ENCODE measurements at regions not wholly inside any gene's neighbourhood (a gene's known extent, or its start where the extent isn't known, plus 50 kb on each side); places are given as distances from the start of the nearest gene placed in this dataset.

- Mint-ChIP-seq H3K9me3 (no peaks in the 10 kb centered on the region; the same call in 1 of the 2 replicates), H3K4me1 (ENCODE audit: low read depth) (peaks cover 35% of the 10 kb centered on the region), H3K27ac (no peak overlapping the region), H3K4me3 (no peak overlapping the region), H3K27me3 (ENCODE audit: insufficient read depth) (no peaks in the 10 kb centered on the region), H3K36me3 (ENCODE audit: low read depth) (no peaks in the 10 kb centered on the region)
- TF ChIP-seq CTCF (IDR thresholded peaks at IDR 0.05), result no peak
- no peak for DNase-seq
Measured at GRCh38 chr5:117686926-117687325, 1112.3 kb upstream of the SEMA6A start.

DNA sequence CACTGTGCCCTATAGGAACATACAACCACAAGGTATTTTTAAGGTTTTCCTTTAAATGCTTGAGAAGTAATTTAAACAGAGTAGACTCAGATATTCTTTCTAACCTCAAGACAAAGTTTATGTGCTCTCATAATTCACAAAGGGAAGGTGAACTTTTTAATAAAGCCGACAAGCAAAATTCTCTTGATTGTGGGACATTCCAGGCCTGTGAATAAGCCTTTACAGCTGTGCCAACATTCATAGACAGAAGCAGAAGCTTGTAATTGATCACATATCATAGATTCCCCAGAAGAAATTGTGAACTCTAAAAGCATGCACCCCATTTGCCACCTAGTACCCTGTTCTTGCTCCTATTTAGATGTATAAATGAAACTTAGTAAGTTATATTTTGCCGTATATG lies 1107.8 kb upstream of the SEMA6A start:
- H3K4me3 Mint-ChIP-seq, result peak overlapping the region; percentile 38; the same call in 1 of the 2 replicates
- peaks cover 56% of the 10 kb centered on the region for H3K4me1 Mint-ChIP-seq (ENCODE audit: low read depth)
- no peak for DNase-seq
- no peak overlapping the region for H3K27ac Mint-ChIP-seq
- no peaks in the 10 kb centered on the region for H3K36me3 Mint-ChIP-seq (ENCODE audit: low read depth)
- no peaks in the 10 kb centered on the region for H3K27me3 Mint-ChIP-seq (ENCODE audit: insufficient read depth)
- H3K9me3 Mint-ChIP-seq, result no peaks in the 10 kb centered on the region; the same call in 1 of the 2 replicates
- TF ChIP-seq CTCF (IDR thresholded peaks at IDR 0.05), result no peak

GRCh38 chr5:117681431-117682254 lies 1107.0 kb upstream of the SEMA6A start:
- H3K9me3 Mint-ChIP-seq, result no peaks in the 10 kb centered on the region; the same call in 1 of the 2 replicates
- no peak for DNase-seq

GRCh38 chr5:117680426-117680825 lies 1105.8 kb upstream of the SEMA6A start:
- DNase-seq, result peak; percentile 28

More at GRCh38 chr5:117681431-117682254, 1107.0 kb upstream of the SEMA6A start:
- Mint-ChIP-seq H3K27ac (no peak overlapping the region), H3K4me1 (ENCODE audit: low read depth) (peaks cover 59% of the 10 kb centered on the region), H3K27me3 (ENCODE audit: insufficient read depth) (no peaks in the 10 kb centered on the region), H3K4me3 (peak overlapping the region; percentile 44; the same call in 1 of the 2 replicates), H3K36me3 (ENCODE audit: low read depth) (no peaks in the 10 kb centered on the region)
- no peak for TF ChIP-seq CTCF (IDR thresholded peaks at IDR 0.05)

DNA sequence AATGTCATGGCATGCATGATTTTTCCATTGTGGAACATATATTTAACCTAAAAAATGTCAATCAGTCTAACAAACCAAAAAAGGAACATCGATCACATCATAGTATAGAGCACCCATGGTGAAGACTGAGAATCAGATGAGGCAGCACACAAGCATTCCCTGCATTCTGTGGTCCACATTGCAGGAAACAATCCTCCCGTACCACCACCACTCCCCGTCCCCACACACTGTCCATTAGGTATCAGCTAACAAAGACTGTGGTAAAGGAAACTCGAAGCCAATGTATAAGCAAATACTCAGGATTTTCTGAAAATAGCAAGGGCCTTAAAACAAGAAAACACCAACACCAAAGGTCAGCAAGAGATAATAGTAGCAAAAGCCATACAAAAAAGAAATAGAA lies 1104.4 kb upstream of the SEMA6A start:
- H3K36me3 Mint-ChIP-seq (ENCODE audit: low read depth), result no peaks in the 10 kb centered on the region
- H3K27me3 Mint-ChIP-seq (ENCODE audit: insufficient read depth), result no peaks in the 10 kb centered on the region
- H3K4me3 Mint-ChIP-seq, result no peak overlapping the region
- no peak overlapping the region for H3K27ac Mint-ChIP-seq
- no peak for TF ChIP-seq CTCF (IDR thresholded peaks at IDR 0.05)
- no peaks in the 10 kb centered on the region for H3K9me3 Mint-ChIP-seq
- peaks cover 56% of the 10 kb centered on the region for H3K4me1 Mint-ChIP-seq (ENCODE audit: low read depth)
- DNase-seq, result no peak

More at GRCh38 chr5:117680426-117680825, 1105.8 kb upstream of the SEMA6A start:
- H3K4me1 Mint-ChIP-seq (ENCODE audit: low read depth), result peaks cover 59% of the 10 kb centered on the region
- TF ChIP-seq CTCF (IDR thresholded peaks at IDR 0.05), result no peak
- H3K4me3 Mint-ChIP-seq, result no peak overlapping the region
- H3K27me3 Mint-ChIP-seq (ENCODE audit: insufficient read depth), result no peaks in the 10 kb centered on the region
- no peaks in the 10 kb centered on the region for H3K36me3 Mint-ChIP-seq (ENCODE audit: low read depth)
- H3K27ac Mint-ChIP-seq, result no peak overlapping the region
- H3K9me3 Mint-ChIP-seq, result no peaks in the 10 kb centered on the region

Data from HFFc6 (cell line).